ENCODE measurements at regions not wholly inside any gene's neighbourhood (a gene's known extent, or its start where the extent isn't known, plus 50 kb on each side); places are given as distances from the start of the nearest gene placed in this dataset.
"Not testable (repeated sequence)": the region's sequence is repeated elsewhere in the genome, so short reads cannot be mapped to it uniquely, and the experiment has no call there.

DNA sequence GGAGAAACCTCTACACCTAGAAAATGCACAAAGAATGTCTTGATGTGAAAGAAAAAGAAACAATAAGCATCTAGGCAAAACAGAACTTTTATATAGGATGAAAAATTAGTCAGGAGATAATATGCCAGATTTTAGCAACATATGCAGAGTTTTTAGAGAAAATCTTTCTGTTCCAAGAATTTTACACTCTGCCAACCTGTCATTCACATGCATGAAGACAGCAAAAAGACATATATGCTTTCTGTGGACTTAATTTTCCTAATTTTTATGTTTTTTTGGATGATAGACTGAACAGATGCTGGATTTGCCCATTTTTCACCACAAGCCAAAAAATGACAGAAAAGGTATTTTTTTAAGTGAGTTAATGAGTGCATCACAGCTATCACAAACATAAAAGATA lies 637.3 kb downstream of the TRIB2 start:
- H3K9me3 ChIP-seq (ENCODE audit: insufficient read depth, low read length): no peaks in the 10 kb centered on the region
- no peaks in the 10 kb centered on the region for H3K27me3 ChIP-seq (ENCODE audit: low read length)
- no peaks in the 10 kb centered on the region for H4K20me1 ChIP-seq (ENCODE audit: low read depth, low read length)
- no peaks in the 10 kb centered on the region for H3K9me2 ChIP-seq (replicated peaks; ENCODE audit: insufficient read depth, low read length)
- H3K4me3 ChIP-seq (ENCODE audit: insufficient read depth, low read length, poor library complexity, severe bottlenecking): no peak overlapping the region
- no peak overlapping the region for H3K4me2 ChIP-seq (ENCODE audit: low read depth, low read length, poor library complexity, severe bottlenecking)
- no peaks in the 10 kb centered on the region for H3K79me2 ChIP-seq (ENCODE audit: insufficient read depth, low read length)
- TF ChIP-seq, protein P1, sequence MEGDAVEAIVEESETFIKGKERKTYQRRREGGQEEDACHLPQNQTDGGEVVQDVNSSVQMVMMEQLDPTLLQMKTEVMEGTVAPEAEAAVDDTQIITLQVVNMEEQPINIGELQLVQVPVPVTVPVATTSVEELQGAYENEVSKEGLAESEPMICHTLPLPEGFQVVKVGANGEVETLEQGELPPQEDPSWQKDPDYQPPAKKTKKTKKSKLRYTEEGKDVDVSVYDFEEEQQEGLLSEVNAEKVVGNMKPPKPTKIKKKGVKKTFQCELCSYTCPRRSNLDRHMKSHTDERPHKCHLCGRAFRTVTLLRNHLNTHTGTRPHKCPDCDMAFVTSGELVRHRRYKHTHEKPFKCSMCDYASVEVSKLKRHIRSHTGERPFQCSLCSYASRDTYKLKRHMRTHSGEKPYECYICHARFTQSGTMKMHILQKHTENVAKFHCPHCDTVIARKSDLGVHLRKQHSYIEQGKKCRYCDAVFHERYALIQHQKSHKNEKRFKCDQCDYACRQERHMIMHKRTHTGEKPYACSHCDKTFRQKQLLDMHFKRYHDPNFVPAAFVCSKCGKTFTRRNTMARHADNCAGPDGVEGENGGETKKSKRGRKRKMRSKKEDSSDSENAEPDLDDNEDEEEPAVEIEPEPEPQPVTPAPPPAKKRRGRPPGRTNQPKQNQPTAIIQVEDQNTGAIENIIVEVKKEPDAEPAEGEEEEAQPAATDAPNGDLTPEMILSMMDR (IDR thresholded peaks at IDR 0.05; ENCODE audit: insufficient read depth, low read length, poor library complexity, severe bottlenecking): no peak
- no peak for TF ChIP-seq EZH2phosphoT487 (conservative IDR thresholded peaks at IDR 0.05; ENCODE audit: low read length)
- H2AFZ ChIP-seq (ENCODE audit: low read depth, low read length, severe bottlenecking): no peak overlapping the region
- no peak overlapping the region for H3K9ac ChIP-seq (ENCODE audit: low read length)
- no peaks in the 10 kb centered on the region for H3K36me3 ChIP-seq (ENCODE audit: low read length)
- no peaks in the 10 kb centered on the region for H3F3A ChIP-seq (ENCODE audit: insufficient read depth)
- no peak overlapping the region for H3K27ac ChIP-seq (ENCODE audit: low read depth, low read length)

- not testable (repeated sequence) for H3K9ac ChIP-seq (ENCODE audit: low read length); H3K9me2 ChIP-seq (replicated peaks; ENCODE audit: insufficient read depth, low read length); H3K4me3 ChIP-seq (ENCODE audit: insufficient read depth, low read length, poor library complexity, severe bottlenecking); H3K9me3 ChIP-seq (ENCODE audit: insufficient read depth, low read length); H3K79me2 ChIP-seq (ENCODE audit: insufficient read depth, low read length); H3F3A ChIP-seq (ENCODE audit: insufficient read depth); H3K27me3 ChIP-seq (ENCODE audit: low read length); H3K27ac ChIP-seq (ENCODE audit: low read depth, low read length); H3K4me2 ChIP-seq (ENCODE audit: low read depth, low read length, poor library complexity, severe bottlenecking); H2AFZ ChIP-seq (ENCODE audit: low read depth, low read length, severe bottlenecking); H4K20me1 ChIP-seq (ENCODE audit: low read depth, low read length); H3K36me3 ChIP-seq (ENCODE audit: low read length)
These were observed 665.2 kb downstream of the TRIB2 start for GRCh38 chr2:13381928-13382327.

- H3K9ac ChIP-seq (ENCODE audit: low read length); H3K9me2 ChIP-seq (replicated peaks; ENCODE audit: insufficient read depth, low read length); H3K27me3 ChIP-seq (ENCODE audit: low read length); H3K4me2 ChIP-seq (ENCODE audit: low read depth, low read length, poor library complexity, severe bottlenecking); H3K36me3 ChIP-seq (ENCODE audit: low read length); H3K79me2 ChIP-seq (ENCODE audit: insufficient read depth, low read length); H2AFZ ChIP-seq (ENCODE audit: low read depth, low read length, severe bottlenecking); H3K4me3 ChIP-seq (ENCODE audit: insufficient read depth, low read length, poor library complexity, severe bottlenecking); H3K27ac ChIP-seq (ENCODE audit: low read depth, low read length); H3F3A ChIP-seq (ENCODE audit: insufficient read depth); H4K20me1 ChIP-seq (ENCODE audit: low read depth, low read length); H3K9me3 ChIP-seq (ENCODE audit: insufficient read depth, low read length): not testable (repeated sequence)
These were observed 672.4 kb downstream of the TRIB2 start for GRCh38 chr2:13389172-13389571.

DNA sequence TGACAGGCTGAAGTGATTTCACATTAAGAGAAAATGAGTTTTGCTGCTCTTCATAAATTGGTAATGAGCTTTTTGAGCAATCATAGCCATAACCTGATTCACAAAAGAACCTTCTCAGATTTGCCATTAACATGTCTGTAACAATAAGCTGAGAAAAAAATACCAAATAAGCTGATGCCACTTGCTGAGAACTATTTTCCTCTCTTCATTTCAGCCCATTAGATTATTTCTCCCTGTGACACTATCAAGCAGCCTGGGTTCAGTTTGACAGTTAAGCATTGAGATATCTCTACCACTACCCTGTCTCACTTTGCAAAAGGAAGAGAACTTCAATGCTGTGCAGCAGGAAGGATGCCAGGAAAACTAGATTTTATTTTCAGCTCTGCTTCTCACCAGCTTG lies 673.9 kb downstream of the TRIB2 start:
- no peaks in the 10 kb centered on the region for H3K9me3 ChIP-seq (ENCODE audit: insufficient read depth, low read length)
- no peaks in the 10 kb centered on the region for H3K9me2 ChIP-seq (replicated peaks; ENCODE audit: insufficient read depth, low read length)
- H3K4me3 ChIP-seq (ENCODE audit: insufficient read depth, low read length, poor library complexity, severe bottlenecking): no peak overlapping the region
- H3K4me2 ChIP-seq (ENCODE audit: low read depth, low read length, poor library complexity, severe bottlenecking): no peak overlapping the region
- no peaks in the 10 kb centered on the region for H3K79me2 ChIP-seq (ENCODE audit: insufficient read depth, low read length)
- H2AFZ ChIP-seq (ENCODE audit: low read depth, low read length, severe bottlenecking): no peak overlapping the region
- H3K36me3 ChIP-seq (ENCODE audit: low read length): no peaks in the 10 kb centered on the region
- H3K9ac ChIP-seq (ENCODE audit: low read length): no peak overlapping the region
- TF ChIP-seq, protein P1 (IDR thresholded peaks at IDR 0.05; ENCODE audit: insufficient read depth, low read length, poor library complexity, severe bottlenecking): no peak
- TF ChIP-seq EZH2phosphoT487 (conservative IDR thresholded peaks at IDR 0.05; ENCODE audit: low read length): no peak
- no peaks in the 10 kb centered on the region for H4K20me1 ChIP-seq (ENCODE audit: low read depth, low read length)
- no peak overlapping the region for H3K27ac ChIP-seq (ENCODE audit: low read depth, low read length)
- H3K27me3 ChIP-seq (ENCODE audit: low read length): no peaks in the 10 kb centered on the region
- no peaks in the 10 kb centered on the region for H3F3A ChIP-seq (ENCODE audit: insufficient read depth)
